PC-9 (cell line): ENCODE measurements at regions not wholly inside any gene's neighbourhood (a gene's known extent, or its start where the extent isn't known, plus 50 kb on each side); places are given as distances from the start of the nearest gene placed in this dataset.

ENCODE experiments used
- BruUV-seq: library from RNA; stranded (reverse); fragments of 400-500 nt; replicated peaks from 2 replicates; lab custom pipeline; 2021; lab: Mats Ljungman, UMichigan
- CTCF ChIA-PET: fragments of 300-600 bp; sonication (Branson Sonifier 250); formaldehyde crosslinking; loops from one replicate; lab custom pipeline; 2022; ENCODE audit warnings: antibody characterized with exemption; lab: Charles Lee
- POLR2A ChIA-PET: fragments of 300-600 bp; sonication (Branson Sonifier 250); formaldehyde crosslinking; loops from one replicate; lab custom pipeline; 2022; ENCODE audit warnings: antibody characterized with exemption; ENCODE audit not compliant: unreplicated experiment; lab: Charles Lee
- DNase-seq, 2 experiments: peaks; one replicate each; pipeline versions ENCODE4 v3.0.0 to v3.0.0-alpha.2; 2015 to 2022; ENCODE audit warnings: mixed read lengths in 1 of 2
- H2AFZ ChIP-seq: fragments of 200-600 bp; sonication (generic); 2 replicates; pipeline ENCODE4 v1.8.1; 2017; ENCODE audit warnings: antibody characterized with exemption
- H3F3A ChIP-seq: fragments of 200-600 bp; sonication (generic); 2 replicates; pipeline ENCODE4 v1.8.1; 2017; ENCODE audit warnings: antibody characterized with exemption, mild to moderate bottlenecking, low read depth; ENCODE audit not compliant: insufficient read depth
- H3K27ac ChIP-seq: fragments of 200-600 bp; sonication (generic); 2 replicates; pipeline ENCODE4 v1.6.1; 2016; ENCODE audit warnings: mixed run types
- H3K27me3 ChIP-seq: fragments of 200-600 bp; sonication (generic); 2 replicates; pipeline ENCODE4 v1.6.1; 2016; ENCODE audit warnings: low read depth, mixed run types; ENCODE audit not compliant: insufficient read depth
- H3K36me3 ChIP-seq: fragments of 200-600 bp; sonication (generic); 2 replicates; pipeline ENCODE4 v1.6.1; 2016; ENCODE audit warnings: low read depth, mixed run types
- H3K4me1 ChIP-seq: fragments of 200-600 bp; sonication (generic); replicated peaks from 2 replicates; pipeline ENCODE4 v1.6.1; 2016; ENCODE audit warnings: mixed run types; ENCODE audit not compliant: insufficient read depth
- H3K4me2 ChIP-seq: fragments of 200-600 bp; sonication (generic); 2 replicates; pipeline ENCODE4 v1.6.1; 2017; ENCODE audit warnings: mixed run types
- H3K4me3 ChIP-seq: fragments of 200-600 bp; sonication (generic); 2 replicates; pipeline ENCODE4 v1.6.1; 2016; ENCODE audit warnings: mixed run types
- H3K79me2 ChIP-seq: fragments of 200-600 bp; sonication (generic); 2 replicates; pipeline ENCODE4 v1.6.1; 2017; ENCODE audit warnings: low read depth, mixed run types
- H3K9me2 ChIP-seq: fragments of 200-600 bp; sonication (generic); 2 replicates; pipeline ENCODE4 v1.8.1; 2017; ENCODE audit warnings: mild to moderate bottlenecking; ENCODE audit not compliant: insufficient read depth
- H3K9me3 ChIP-seq: fragments of 200-600 bp; sonication (generic); 2 replicates; pipeline ENCODE4 v1.8.1; 2016; ENCODE audit warnings: low read depth; ENCODE audit not compliant: insufficient read depth
- H4K20me1 ChIP-seq: fragments of 200-600 bp; sonication (generic); 2 replicates; pipeline ENCODE4 v1.8.1; 2017; ENCODE audit not compliant: insufficient read depth
- CTCF ChIP-seq: fragments of 200-600 bp; sonication (generic); conservative IDR thresholded peaks from 2 replicates; pipeline ENCODE4 v1.6.1; 2017; ENCODE audit warnings: mixed run types, antibody characterized with exemption, mild to moderate bottlenecking, moderate library complexity
- EZH2 ChIP-seq: fragments of 200-600 bp; sonication (generic); IDR thresholded peaks from 2 replicates; pipeline ENCODE4 v1.8.0; 2017; ENCODE audit warnings: antibody characterized with exemption, low read depth
- intact Hi-C: fragments of 100-400 bp; cut with micrococcal nuclease; formaldehyde crosslinking; loops from one replicate; pipeline ENCODE4 v1.10.0; 2022; ENCODE audit not compliant: unreplicated experiment

- ChIA-PET CTCF (no interaction called here), POLR2A (no interaction called here)
- Histone ChIP-seq H3K27me3 (peaks cover 88% of the 10 kb centered on the region), H4K20me1 (peaks cover 9% of the 10 kb centered on the region; the same call in 1 of the 2 replicates), H2AFZ (no peak overlapping the region), H3F3A (no peaks in the 10 kb centered on the region), H3K79me2 (no peaks in the 10 kb centered on the region), H3K9me3 (no peaks in the 10 kb centered on the region), H3K4me1 (no peaks in the 10 kb centered on the region), H3K4me2 (no peak overlapping the region), H3K36me3 (no peaks in the 10 kb centered on the region), H3K27ac (no peak overlapping the region), H3K9me2 (no peaks in the 10 kb centered on the region), H3K4me3 (no peak overlapping the region)
- intact Hi-C loops = no loop called here
- no peak for DNase-seq
- no TSS peak for BruUV-seq
- TF ChIP-seq EZH2 = no peak
- no peak for TF ChIP-seq CTCF
These were observed 506.8 kb downstream of the BRD1 start for GRCh38 chr22:49320714-49321476.

- BruUV-seq = no TSS peak
- TF ChIP-seq EZH2 = no peak
- peak; percentile 47; the same call in 1 of the 2 replicates for TF ChIP-seq CTCF
These were observed 510.3 kb downstream of the BRD1 start for GRCh38 chr22:49317369-49317768.

GRCh38 chr22:49312601-49313000 is 515.1 kb downstream of the BRD1 start:
- Histone ChIP-seq H2AFZ (no peak overlapping the region), H3F3A (no peaks in the 10 kb centered on the region), H3K79me2 (no peaks in the 10 kb centered on the region), H3K36me3 (no peaks in the 10 kb centered on the region), H3K27ac (no peak overlapping the region), H3K9me3 (no peaks in the 10 kb centered on the region), H4K20me1 (peaks cover 9% of the 10 kb centered on the region; the same call in 1 of the 2 replicates), H3K4me2 (no peak overlapping the region), H3K4me1 (no peaks in the 10 kb centered on the region), H3K4me3 (no peak overlapping the region), H3K9me2 (no peaks in the 10 kb centered on the region), H3K27me3 (peaks cover 83% of the 10 kb centered on the region)
- TF ChIP-seq EZH2 (no peak), CTCF (no peak)
- BruUV-seq = no TSS peak
- ChIA-PET CTCF (no interaction called here), POLR2A (no interaction called here)
- intact Hi-C loops = no loop called here
- no peak for DNase-seq

More at GRCh38 chr22:49317369-49317768, 510.3 kb downstream of the BRD1 start:
- intact Hi-C loops = no loop called here
- Histone ChIP-seq H3K9me3 (no peaks in the 10 kb centered on the region), H3K27ac (no peak overlapping the region), H3K4me2 (no peak overlapping the region), H3K4me1 (no peaks in the 10 kb centered on the region), H3K9me2 (no peaks in the 10 kb centered on the region), H2AFZ (no peak overlapping the region), H3K4me3 (no peak overlapping the region), H4K20me1 (peaks cover 9% of the 10 kb centered on the region; the same call in 1 of the 2 replicates), H3K27me3 (peaks cover 77% of the 10 kb centered on the region), H3F3A (no peaks in the 10 kb centered on the region), H3K36me3 (no peaks in the 10 kb centered on the region), H3K79me2 (no peaks in the 10 kb centered on the region)
- ChIA-PET POLR2A (no interaction called here), CTCF (no interaction called here)
- no peak for DNase-seq
